Mesothelial cell of epicardium (in vitro differentiated cells): ENCODE measurements at regions not wholly inside any gene's neighbourhood (a gene's known extent, or its start where the extent isn't known, plus 50 kb on each side); places are given as distances from the start of the nearest gene placed in this dataset.
A peak's percentile ranks its signal among the peaks of the same experiment; 100 is the strongest.

Experiments
- DNase-seq, 2 experiments: peaks; one replicate each; pipeline ENCODE4 v3.0.0; 2021; ENCODE audit warnings: low spot score in 2 of 2; ENCODE audit not compliant: unreplicated experiment in 2 of 2
- H3K27ac Mint-ChIP-seq: 2 replicates; pipeline ENCODE4 v1.8.0; 2021; ENCODE audit warnings: mixed read lengths
- H3K27me3 Mint-ChIP-seq: 2 replicates; pipeline ENCODE4 v1.8.0; 2021; ENCODE audit warnings: low read depth, mixed read lengths
- H3K36me3 Mint-ChIP-seq: 2 replicates; pipeline ENCODE4 v1.8.0; 2021; ENCODE audit warnings: mixed read lengths
- H3K4me1 Mint-ChIP-seq: 2 replicates; pipeline ENCODE4 v1.8.0; 2021; ENCODE audit warnings: mixed read lengths
- H3K4me3 Mint-ChIP-seq: 2 replicates; pipeline ENCODE4 v1.8.0; 2021; ENCODE audit warnings: mild to moderate bottlenecking, moderate library complexity, mixed read lengths
- H3K9me3 Mint-ChIP-seq: 2 replicates; pipeline ENCODE4 v1.8.0; 2021; ENCODE audit warnings: mixed read lengths
- TF ChIP-seq, protein P1 (sequence below): fragments of 200-600 bp; sonication (generic); IDR thresholded peaks from one replicate; pipeline ENCODE4 v1.5.0; 2021; ENCODE audit warnings: antibody characterized with exemption; ENCODE audit not compliant: unreplicated experiment

DNA sequence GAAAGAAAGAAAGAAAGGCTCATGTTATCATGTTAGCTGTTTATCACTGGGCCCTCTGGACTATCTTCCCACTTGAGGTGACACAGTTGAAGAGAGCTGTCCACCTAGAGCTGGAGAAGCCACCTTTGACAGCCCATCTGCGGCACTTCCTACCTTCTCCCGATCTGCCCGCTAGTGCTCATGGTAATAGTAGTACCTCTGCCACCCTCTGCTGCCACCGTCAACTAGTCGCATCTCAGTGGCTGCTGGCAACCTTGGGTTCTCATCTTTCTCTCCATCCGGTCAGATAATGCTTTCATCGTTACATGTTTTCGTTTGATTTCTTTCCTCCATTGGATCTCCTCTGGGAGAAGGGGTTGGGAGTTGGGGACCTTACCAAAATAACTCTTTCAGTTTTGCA lies 63.2 kb upstream of the COPS8 start:
- peaks cover 4% of the 10 kb centered on the region for H3K9me3 Mint-ChIP-seq
- H3K4me1 Mint-ChIP-seq, result peaks cover 10% of the 10 kb centered on the region
- H3K4me3 Mint-ChIP-seq, result no peak overlapping the region
- H3K27me3 Mint-ChIP-seq, result no peaks in the 10 kb centered on the region
- peaks cover 2% of the 10 kb centered on the region for H3K36me3 Mint-ChIP-seq
- DNase-seq, result no peak
- TF ChIP-seq, protein P1, sequence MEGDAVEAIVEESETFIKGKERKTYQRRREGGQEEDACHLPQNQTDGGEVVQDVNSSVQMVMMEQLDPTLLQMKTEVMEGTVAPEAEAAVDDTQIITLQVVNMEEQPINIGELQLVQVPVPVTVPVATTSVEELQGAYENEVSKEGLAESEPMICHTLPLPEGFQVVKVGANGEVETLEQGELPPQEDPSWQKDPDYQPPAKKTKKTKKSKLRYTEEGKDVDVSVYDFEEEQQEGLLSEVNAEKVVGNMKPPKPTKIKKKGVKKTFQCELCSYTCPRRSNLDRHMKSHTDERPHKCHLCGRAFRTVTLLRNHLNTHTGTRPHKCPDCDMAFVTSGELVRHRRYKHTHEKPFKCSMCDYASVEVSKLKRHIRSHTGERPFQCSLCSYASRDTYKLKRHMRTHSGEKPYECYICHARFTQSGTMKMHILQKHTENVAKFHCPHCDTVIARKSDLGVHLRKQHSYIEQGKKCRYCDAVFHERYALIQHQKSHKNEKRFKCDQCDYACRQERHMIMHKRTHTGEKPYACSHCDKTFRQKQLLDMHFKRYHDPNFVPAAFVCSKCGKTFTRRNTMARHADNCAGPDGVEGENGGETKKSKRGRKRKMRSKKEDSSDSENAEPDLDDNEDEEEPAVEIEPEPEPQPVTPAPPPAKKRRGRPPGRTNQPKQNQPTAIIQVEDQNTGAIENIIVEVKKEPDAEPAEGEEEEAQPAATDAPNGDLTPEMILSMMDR, result no peak
- H3K27ac Mint-ChIP-seq, result no peak overlapping the region

DNA sequence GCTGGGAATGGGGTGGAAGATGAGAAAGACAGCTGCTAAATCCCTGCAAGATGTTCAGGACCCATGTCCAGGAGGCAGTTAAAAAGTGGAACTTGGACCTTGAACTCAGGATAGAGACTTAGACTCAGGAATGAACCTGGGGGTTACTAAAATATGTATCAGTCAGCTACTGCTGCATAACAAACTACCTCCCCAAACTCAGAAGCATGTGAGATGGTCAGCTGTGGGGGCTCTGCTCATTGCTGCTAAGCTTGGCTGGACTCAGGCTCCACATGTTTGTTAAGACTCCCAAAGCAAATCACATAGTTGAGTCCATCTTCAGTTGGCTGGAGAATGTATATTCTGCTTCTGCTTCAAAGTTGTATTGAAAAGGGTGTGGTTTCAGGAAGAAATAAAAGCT lies 61.4 kb upstream of the COPS8 start:
- Mint-ChIP-seq H3K27ac (no peak overlapping the region), H3K4me3 (no peak overlapping the region), H3K27me3 (no peaks in the 10 kb centered on the region), H3K36me3 (peaks cover 2% of the 10 kb centered on the region), H3K4me1 (peaks cover 10% of the 10 kb centered on the region), H3K9me3 (peaks cover 4% of the 10 kb centered on the region)
- TF ChIP-seq, protein P1, result no peak
- DNase-seq, result no peak

DNA sequence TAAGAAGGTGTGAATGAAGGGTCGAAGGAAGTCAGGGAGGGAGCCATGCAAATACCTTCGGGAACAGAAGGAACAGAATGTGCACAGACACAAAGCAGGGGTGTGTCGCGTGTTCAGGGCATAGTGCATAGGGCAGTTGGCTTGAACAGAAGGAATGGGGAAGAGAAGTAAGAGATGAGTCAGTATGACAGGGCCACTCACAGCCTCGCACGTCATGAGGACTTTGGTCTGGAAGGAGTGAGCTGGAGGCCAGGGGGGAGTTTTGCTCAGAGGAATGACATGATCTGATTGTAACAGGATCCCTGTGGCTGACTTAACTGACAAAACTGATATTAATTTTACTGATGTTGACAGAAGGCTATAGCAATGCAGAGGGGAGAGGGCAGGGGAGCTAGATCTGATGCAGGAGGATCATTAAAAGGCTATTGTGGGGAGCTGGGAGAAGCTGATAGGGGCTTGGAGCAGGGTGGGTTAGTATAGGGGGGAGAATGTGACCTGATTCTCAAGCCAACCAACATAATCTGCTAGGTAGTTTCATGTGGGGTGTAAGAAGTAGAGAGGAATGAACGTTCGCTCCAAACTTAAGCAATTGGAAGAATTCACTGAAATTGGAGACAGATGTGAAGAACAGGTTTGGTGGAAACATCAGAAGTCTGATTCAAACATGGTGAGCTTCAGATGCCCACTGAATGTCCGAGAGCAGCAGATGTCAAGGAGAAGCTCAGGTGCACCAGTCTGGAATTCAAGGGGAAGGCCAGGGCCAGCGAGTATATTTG lies 60.4 kb upstream of the COPS8 start:
- Mint-ChIP-seq H3K36me3 (peaks cover 2% of the 10 kb centered on the region), H3K4me3 (no peak overlapping the region), H3K27ac (no peak overlapping the region), H3K4me1 (peaks cover 4% of the 10 kb centered on the region), H3K9me3 (peaks cover 4% of the 10 kb centered on the region), H3K27me3 (no peaks in the 10 kb centered on the region)
- TF ChIP-seq, protein P1, result no peak
- DNase-seq, result no peak

DNA sequence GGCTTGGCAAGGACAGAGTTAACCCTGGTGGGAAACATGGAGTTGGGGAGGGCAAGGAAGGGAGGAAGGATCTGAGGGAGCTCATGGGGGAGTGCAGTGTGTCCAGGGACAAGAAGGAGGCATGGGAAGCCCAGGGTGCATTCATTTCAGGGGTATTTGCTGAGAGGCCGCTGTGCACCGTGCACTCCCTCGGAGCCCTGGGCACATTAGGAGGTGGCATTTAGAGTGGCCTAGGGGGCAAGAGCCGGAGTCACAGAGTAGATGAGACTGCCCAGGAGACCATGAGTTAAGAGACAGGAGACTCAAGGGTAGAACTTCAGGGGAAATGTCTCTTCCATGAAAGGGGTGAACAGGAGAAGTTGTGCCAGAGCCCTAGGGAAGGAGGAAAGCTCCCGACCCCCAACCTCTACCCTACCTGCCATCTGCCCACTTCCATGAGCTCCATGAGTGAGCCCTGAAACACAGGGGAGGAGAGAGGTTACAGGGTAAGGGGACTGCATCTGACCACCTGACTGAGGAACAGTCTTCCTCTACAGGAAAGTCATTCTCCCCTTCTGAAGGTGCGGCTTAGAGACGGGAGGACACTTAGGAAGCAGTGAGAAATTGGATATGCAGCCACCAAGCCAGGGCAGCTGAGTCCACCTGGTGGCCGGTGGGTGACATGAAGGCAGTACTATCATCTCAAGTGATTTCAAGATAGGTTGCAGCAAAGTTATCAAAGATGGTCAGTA lies 58.5 kb upstream of the COPS8 start:
- peak; percentile 45 to 80 for DNase-seq
- Mint-ChIP-seq H3K36me3 (peaks cover 2% of the 10 kb centered on the region), H3K4me3 (no peak overlapping the region), H3K27ac (no peak overlapping the region), H3K9me3 (peaks cover 4% of the 10 kb centered on the region), H3K4me1 (no peaks in the 10 kb centered on the region), H3K27me3 (no peaks in the 10 kb centered on the region)
- TF ChIP-seq, protein P1, result peak; percentile 84

DNA sequence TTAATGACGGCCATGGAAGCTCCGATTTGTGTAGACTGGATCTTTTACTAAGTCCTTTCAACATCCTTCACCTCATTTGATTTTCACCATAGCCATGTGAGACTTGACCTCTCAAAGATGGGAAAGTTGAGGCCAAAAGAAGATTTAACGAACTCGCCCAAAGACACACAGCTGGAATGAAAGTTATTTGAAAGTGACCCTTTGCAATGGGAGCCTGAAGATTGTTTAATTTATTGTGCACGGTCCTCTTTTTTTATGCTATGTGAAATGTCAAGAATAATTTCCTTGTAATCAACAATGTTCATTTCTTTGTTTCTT lies 58.0 kb upstream of the COPS8 start:
- Mint-ChIP-seq H3K4me3 (no peak overlapping the region), H3K9me3 (peaks cover 1% of the 10 kb centered on the region), H3K27me3 (no peaks in the 10 kb centered on the region), H3K4me1 (no peaks in the 10 kb centered on the region), H3K36me3 (peaks cover under 1% of the 10 kb centered on the region), H3K27ac (no peak overlapping the region)
- TF ChIP-seq, protein P1, result no peak
- no peak for DNase-seq
